ENCODE measurements at regions not wholly inside any gene's neighbourhood (a gene's known extent, or its start where the extent isn't known, plus 50 kb on each side); places are given as distances from the start of the nearest gene placed in this dataset.

DNA sequence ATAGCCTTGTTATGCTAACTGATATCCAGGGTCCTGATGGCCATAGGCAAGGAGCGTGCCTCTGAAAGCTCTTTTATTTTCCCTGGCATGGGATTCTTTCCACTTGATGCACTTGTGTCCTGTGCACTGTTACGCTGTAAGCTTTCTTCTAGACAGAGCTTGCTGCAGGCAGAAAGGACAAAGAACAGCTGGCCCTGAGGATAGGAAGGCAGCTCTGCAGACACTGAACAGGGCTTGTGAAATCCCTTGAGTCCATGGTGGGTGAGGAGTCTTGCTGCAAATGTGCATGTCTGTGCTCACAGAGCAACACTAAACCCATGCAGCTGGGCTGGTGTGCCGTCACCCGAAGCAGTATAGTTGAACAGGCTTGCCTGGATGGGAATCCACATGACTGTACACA is 126.6 kb downstream of the AKAP11 start:
- no peak for TF ChIP-seq POLR2AphosphoS5 (IDR thresholded peaks at IDR 0.05)
- TF ChIP-seq, protein P1, sequence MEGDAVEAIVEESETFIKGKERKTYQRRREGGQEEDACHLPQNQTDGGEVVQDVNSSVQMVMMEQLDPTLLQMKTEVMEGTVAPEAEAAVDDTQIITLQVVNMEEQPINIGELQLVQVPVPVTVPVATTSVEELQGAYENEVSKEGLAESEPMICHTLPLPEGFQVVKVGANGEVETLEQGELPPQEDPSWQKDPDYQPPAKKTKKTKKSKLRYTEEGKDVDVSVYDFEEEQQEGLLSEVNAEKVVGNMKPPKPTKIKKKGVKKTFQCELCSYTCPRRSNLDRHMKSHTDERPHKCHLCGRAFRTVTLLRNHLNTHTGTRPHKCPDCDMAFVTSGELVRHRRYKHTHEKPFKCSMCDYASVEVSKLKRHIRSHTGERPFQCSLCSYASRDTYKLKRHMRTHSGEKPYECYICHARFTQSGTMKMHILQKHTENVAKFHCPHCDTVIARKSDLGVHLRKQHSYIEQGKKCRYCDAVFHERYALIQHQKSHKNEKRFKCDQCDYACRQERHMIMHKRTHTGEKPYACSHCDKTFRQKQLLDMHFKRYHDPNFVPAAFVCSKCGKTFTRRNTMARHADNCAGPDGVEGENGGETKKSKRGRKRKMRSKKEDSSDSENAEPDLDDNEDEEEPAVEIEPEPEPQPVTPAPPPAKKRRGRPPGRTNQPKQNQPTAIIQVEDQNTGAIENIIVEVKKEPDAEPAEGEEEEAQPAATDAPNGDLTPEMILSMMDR (IDR thresholded peaks at IDR 0.05): no peak
